ENCODE measurements at regions not wholly inside any gene's neighbourhood (a gene's known extent, or its start where the extent isn't known, plus 50 kb on each side); places are given as distances from the start of the nearest gene placed in this dataset.

GRCh38 chr9:105950448-105950847, 256.1 kb downstream of the TMEM38B start:
- Histone ChIP-seq H3K4me3 (ENCODE audit: low read depth, low read length) (no peak overlapping the region), H3K27me3 (ENCODE audit: control insufficient read depth, insufficient read depth, low read length) (no peaks in the 10 kb centered on the region), H3K36me3 (ENCODE audit: control insufficient read depth, insufficient read depth, low read length) (no peaks in the 10 kb centered on the region), H3K27ac (ENCODE audit: insufficient read depth, low read length, poor library complexity, severe bottlenecking) (no peak overlapping the region), H3K4me1 (ENCODE audit: control insufficient read depth, insufficient read depth, low read length, poor library complexity, severe bottlenecking) (no peaks in the 10 kb centered on the region), H3K9me3 (ENCODE audit: control insufficient read depth in 2 of 2, low read length in 2 of 2) (no peaks in the 10 kb centered on the region)
- no peaks in the 10 kb centered on the region for H3K4me1 Mint-ChIP-seq
- H3K4me3 Mint-ChIP-seq = no peak overlapping the region
- ATAC-seq (ENCODE audit: low read depth in 2 of 2) = no peak
- H3K27me3 Mint-ChIP-seq = no peaks in the 10 kb centered on the region
- H3K36me3 Mint-ChIP-seq = no peaks in the 10 kb centered on the region
- DNase-seq = no peak
- no peak overlapping the region for H3K27ac Mint-ChIP-seq
- peaks cover 4 to 24% (median 10%) of the 10 kb centered on the region in 7 donors for H3K9me3 Mint-ChIP-seq

DNA sequence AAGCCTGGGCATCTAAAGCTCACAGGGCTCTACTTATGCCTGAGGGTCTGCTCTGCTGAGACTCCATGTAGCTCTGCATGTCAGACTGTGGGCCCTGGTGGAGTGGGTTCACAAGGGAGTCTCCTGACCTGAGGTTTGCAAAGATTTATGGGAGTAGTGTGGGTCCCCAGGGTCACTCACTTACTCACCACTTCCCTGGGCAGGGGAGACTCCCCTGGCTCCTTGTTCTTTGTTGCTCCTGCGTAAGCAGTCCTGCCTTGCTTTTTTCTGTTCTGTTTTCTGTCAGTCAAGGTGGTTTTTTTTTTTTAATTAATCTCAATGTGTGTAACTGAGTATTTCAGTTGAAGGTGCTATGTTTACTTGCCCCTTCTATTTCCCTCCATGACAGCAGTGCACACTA, 256.6 kb downstream of the TMEM38B start:
- H3K4me1 Mint-ChIP-seq = no peaks in the 10 kb centered on the region
- Histone ChIP-seq H3K4me1 (ENCODE audit: control insufficient read depth, insufficient read depth, low read length, poor library complexity, severe bottlenecking) (no peaks in the 10 kb centered on the region), H3K27ac (ENCODE audit: insufficient read depth, low read length, poor library complexity, severe bottlenecking) (no peak overlapping the region), H3K36me3 (ENCODE audit: control insufficient read depth, insufficient read depth, low read length) (no peaks in the 10 kb centered on the region), H3K4me3 (ENCODE audit: low read depth, low read length) (no peak overlapping the region), H3K27me3 (ENCODE audit: control insufficient read depth, insufficient read depth, low read length) (no peaks in the 10 kb centered on the region), H3K9me3 (ENCODE audit: control insufficient read depth in 2 of 2, low read length in 2 of 2) (no peaks in the 10 kb centered on the region)
- H3K27me3 Mint-ChIP-seq = no peaks in the 10 kb centered on the region
- H3K36me3 Mint-ChIP-seq = no peaks in the 10 kb centered on the region
- H3K9me3 Mint-ChIP-seq = peaks cover 4 to 23% (median 10%) of the 10 kb centered on the region in 7 donors
- no peak overlapping the region for H3K4me3 Mint-ChIP-seq
- DNase-seq (no peak), ATAC-seq (ENCODE audit: low read depth in 2 of 2) (no peak)
- no peak overlapping the region for H3K27ac Mint-ChIP-seq

DNA sequence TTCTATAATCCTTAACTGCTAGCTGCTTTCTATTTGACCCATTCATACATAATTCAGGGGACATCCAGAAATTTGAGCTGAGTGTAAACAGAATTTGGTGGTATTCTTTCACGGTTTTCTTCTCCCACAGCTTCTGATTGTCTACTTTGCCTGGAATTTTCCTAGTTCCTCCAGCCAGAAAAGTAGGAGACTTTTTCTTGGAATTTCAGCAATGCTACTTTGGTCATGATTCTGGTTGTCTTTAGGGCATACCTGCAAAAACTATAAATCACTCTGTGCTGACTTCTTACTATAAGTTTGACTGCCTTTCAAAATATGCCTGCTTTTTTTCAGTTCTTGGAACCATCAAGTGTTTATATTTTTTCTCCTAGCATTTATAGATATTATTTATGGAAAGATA, 260.2 kb downstream of the TMEM38B start:
- no peaks in the 10 kb centered on the region for H3K36me3 Mint-ChIP-seq
- ATAC-seq (ENCODE audit: low read depth in 2 of 2) (no peak), DNase-seq (no peak)
- H3K27ac ChIP-seq (ENCODE audit: insufficient read depth, low read length, poor library complexity, severe bottlenecking) = no peak overlapping the region
- peaks cover 1 to 8% (median 6%) of the 10 kb centered on the region in 7 donors for H3K9me3 Mint-ChIP-seq
- no peak overlapping the region for H3K4me3 Mint-ChIP-seq
- H3K27me3 ChIP-seq (ENCODE audit: control insufficient read depth, insufficient read depth, low read length) = no peaks in the 10 kb centered on the region
- no peak overlapping the region for H3K27ac Mint-ChIP-seq
- H3K4me1 Mint-ChIP-seq = no peaks in the 10 kb centered on the region
- no peaks in the 10 kb centered on the region for H3K27me3 Mint-ChIP-seq
- H3K4me3 ChIP-seq (ENCODE audit: low read depth, low read length) = no peak overlapping the region
- no peaks in the 10 kb centered on the region for H3K9me3 ChIP-seq (ENCODE audit: control insufficient read depth in 2 of 2, low read length in 2 of 2)
- no peaks in the 10 kb centered on the region for H3K36me3 ChIP-seq (ENCODE audit: control insufficient read depth, insufficient read depth, low read length)
- no peaks in the 10 kb centered on the region for H3K4me1 ChIP-seq (ENCODE audit: control insufficient read depth, insufficient read depth, low read length, poor library complexity, severe bottlenecking)

- H3K27me3 Mint-ChIP-seq = no peaks in the 10 kb centered on the region
- no peak overlapping the region for H3K4me3 ChIP-seq (ENCODE audit: low read depth, low read length)
- no peaks in the 10 kb centered on the region for H3K27me3 ChIP-seq (ENCODE audit: control insufficient read depth, insufficient read depth, low read length)
- no peaks in the 10 kb centered on the region for H3K4me1 Mint-ChIP-seq
- H3K9me3 Mint-ChIP-seq = peaks cover 0 to 8% (median 3%) of the 10 kb centered on the region in 7 donors
- peak overlapping the region in 1 of 3 donors; percentile 27 for H3K27ac Mint-ChIP-seq
- H3K4me3 Mint-ChIP-seq = no peak overlapping the region
- no peaks in the 10 kb centered on the region for H3K36me3 Mint-ChIP-seq
- ATAC-seq (ENCODE audit: low read depth in 2 of 2) = no peak
- H3K27ac ChIP-seq (ENCODE audit: insufficient read depth, low read length, poor library complexity, severe bottlenecking) = no peak overlapping the region
- DNase-seq = no peak
- no peaks in the 10 kb centered on the region for H3K4me1 ChIP-seq (ENCODE audit: control insufficient read depth, insufficient read depth, low read length, poor library complexity, severe bottlenecking)
- H3K9me3 ChIP-seq (ENCODE audit: control insufficient read depth in 2 of 2, low read length in 2 of 2) = no peaks in the 10 kb centered on the region
- H3K36me3 ChIP-seq (ENCODE audit: control insufficient read depth, insufficient read depth, low read length) = no peaks in the 10 kb centered on the region
Observed at GRCh38 chr9:105957830-105958229, 263.5 kb downstream of the TMEM38B start.

DNA sequence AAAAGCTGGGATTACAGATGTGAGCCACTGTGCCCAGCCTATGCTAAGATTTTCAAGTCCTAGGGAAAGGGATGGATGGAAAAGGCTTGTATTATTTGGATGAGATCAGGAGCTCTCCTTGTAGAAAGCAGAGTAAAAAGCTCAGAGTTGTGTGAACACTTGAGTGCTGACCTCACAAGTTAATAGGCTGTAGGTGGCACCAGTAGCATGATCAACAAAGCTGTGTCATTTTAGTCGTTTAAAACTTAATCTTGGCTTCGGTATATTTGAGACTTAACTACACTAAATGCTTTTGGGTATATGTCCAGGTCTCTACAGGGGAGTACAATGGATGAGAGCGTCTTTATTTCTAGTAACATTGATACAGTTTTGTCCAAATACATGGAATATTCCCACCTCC, 264.2 kb downstream of the TMEM38B start:
- Histone ChIP-seq H3K4me3 (ENCODE audit: low read depth, low read length) (no peak overlapping the region), H3K9me3 (ENCODE audit: control insufficient read depth in 2 of 2, low read length in 2 of 2) (no peaks in the 10 kb centered on the region), H3K4me1 (ENCODE audit: control insufficient read depth, insufficient read depth, low read length, poor library complexity, severe bottlenecking) (no peaks in the 10 kb centered on the region), H3K27ac (ENCODE audit: insufficient read depth, low read length, poor library complexity, severe bottlenecking) (no peak overlapping the region), H3K36me3 (ENCODE audit: control insufficient read depth, insufficient read depth, low read length) (no peaks in the 10 kb centered on the region), H3K27me3 (ENCODE audit: control insufficient read depth, insufficient read depth, low read length) (no peaks in the 10 kb centered on the region)
- H3K9me3 Mint-ChIP-seq = peaks cover 0 to 8% (median 3%) of the 10 kb centered on the region in 7 donors
- ATAC-seq (ENCODE audit: low read depth in 2 of 2) (no peak), DNase-seq (no peak)
- peaks cover 3% of the 10 kb centered on the region for H3K27me3 Mint-ChIP-seq
- H3K36me3 Mint-ChIP-seq = no peaks in the 10 kb centered on the region
- H3K4me1 Mint-ChIP-seq = no peaks in the 10 kb centered on the region
- no peak overlapping the region for H3K4me3 Mint-ChIP-seq
- H3K27ac Mint-ChIP-seq = no peak overlapping the region

- no peak for ATAC-seq (ENCODE audit: low read depth in 2 of 2)
- no peak overlapping the region for H3K27ac Mint-ChIP-seq
- H3K4me1 ChIP-seq (ENCODE audit: control insufficient read depth, insufficient read depth, low read length, poor library complexity, severe bottlenecking) = no peaks in the 10 kb centered on the region
Observed at GRCh38 chr9:105959531-105959930, 265.2 kb downstream of the TMEM38B start.

DNA sequence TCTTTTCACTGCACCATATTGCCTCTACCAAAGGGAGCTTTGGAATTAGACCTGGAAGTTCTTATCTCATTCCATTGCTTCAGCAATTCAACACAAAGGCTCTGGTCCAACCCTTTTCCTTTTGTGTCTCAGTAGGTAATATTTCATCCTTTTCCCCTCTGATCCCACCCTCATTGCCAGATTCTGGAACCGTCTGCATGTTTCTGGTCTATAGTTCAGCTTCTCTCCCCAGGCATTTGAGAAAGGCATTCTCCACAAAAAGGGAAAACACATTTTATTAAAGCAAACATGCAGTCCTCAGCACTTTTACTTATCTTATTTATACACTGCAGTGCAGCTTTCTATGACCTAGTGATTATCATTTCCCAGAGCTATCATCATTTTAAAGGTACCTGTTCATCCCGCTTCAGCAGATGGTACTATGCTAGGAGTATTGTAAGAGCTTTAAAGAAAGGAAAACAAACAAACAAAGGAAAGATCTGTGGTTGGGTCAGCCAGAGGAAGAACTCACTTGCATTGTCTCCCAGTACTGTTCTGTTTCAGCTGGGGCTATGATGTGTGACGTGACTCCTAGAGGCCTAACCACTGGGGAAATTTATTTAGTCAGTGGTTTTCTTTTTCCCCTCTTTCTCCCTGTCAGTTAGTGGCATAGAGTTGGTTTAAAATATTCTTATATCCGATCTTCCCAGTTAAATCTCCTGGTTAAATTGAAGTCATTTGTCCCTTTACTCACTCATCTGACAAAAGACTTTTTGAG, 269.2 kb downstream of the TMEM38B start:
- Histone ChIP-seq H3K4me1 (ENCODE audit: control insufficient read depth, insufficient read depth, low read length, poor library complexity, severe bottlenecking) (no peaks in the 10 kb centered on the region), H3K27me3 (ENCODE audit: control insufficient read depth, insufficient read depth, low read length) (no peaks in the 10 kb centered on the region), H3K36me3 (ENCODE audit: control insufficient read depth, insufficient read depth, low read length) (no peaks in the 10 kb centered on the region), H3K27ac (ENCODE audit: insufficient read depth, low read length, poor library complexity, severe bottlenecking) (no peak overlapping the region), H3K4me3 (ENCODE audit: low read depth, low read length) (no peak overlapping the region), H3K9me3 (ENCODE audit: control insufficient read depth in 2 of 2, low read length in 2 of 2) (no peaks in the 10 kb centered on the region)
- H3K36me3 Mint-ChIP-seq = no peaks in the 10 kb centered on the region
- peaks cover 0 to 4% (median 0%) of the 10 kb centered on the region in 7 donors for H3K9me3 Mint-ChIP-seq
- no peaks in the 10 kb centered on the region for H3K4me1 Mint-ChIP-seq
- no peak overlapping the region for H3K4me3 Mint-ChIP-seq
- ATAC-seq (ENCODE audit: low read depth in 2 of 2) (no peak), DNase-seq (no peak)
- no peak overlapping the region for H3K27ac Mint-ChIP-seq
- H3K27me3 Mint-ChIP-seq = peaks cover 4% of the 10 kb centered on the region

More at GRCh38 chr9:105959531-105959930, 265.2 kb downstream of the TMEM38B start:
- Histone ChIP-seq H3K27ac (ENCODE audit: insufficient read depth, low read length, poor library complexity, severe bottlenecking) (no peak overlapping the region), H3K9me3 (ENCODE audit: control insufficient read depth in 2 of 2, low read length in 2 of 2) (no peaks in the 10 kb centered on the region), H3K27me3 (ENCODE audit: control insufficient read depth, insufficient read depth, low read length) (no peaks in the 10 kb centered on the region), H3K4me3 (ENCODE audit: low read depth, low read length) (no peak overlapping the region), H3K36me3 (ENCODE audit: control insufficient read depth, insufficient read depth, low read length) (no peaks in the 10 kb centered on the region)
- H3K4me1 Mint-ChIP-seq = no peaks in the 10 kb centered on the region
- no peak for DNase-seq
- peaks cover 0 to 8% (median 3%) of the 10 kb centered on the region in 7 donors for H3K9me3 Mint-ChIP-seq
- H3K36me3 Mint-ChIP-seq = no peaks in the 10 kb centered on the region
- H3K27me3 Mint-ChIP-seq = peaks cover 4% of the 10 kb centered on the region
- H3K4me3 Mint-ChIP-seq = no peak overlapping the region

DNA sequence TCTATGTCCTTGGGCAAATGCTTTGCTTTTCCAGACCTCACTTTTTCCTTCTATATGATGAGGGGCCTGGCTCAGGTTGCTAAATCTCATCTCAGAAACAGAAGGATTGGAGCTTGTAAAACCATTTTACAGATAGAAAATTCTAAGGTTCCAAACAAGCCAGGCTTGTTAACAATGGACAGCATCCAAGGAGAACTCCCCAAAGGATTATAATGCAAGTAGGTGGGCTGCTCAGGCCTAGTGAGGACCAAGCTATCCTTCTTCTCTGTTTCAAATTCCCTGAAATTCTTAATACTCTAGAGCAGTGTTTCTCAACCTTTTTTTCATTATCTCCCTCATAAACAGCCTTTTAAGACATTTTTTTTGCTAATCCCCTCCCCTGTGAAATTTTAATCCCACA, 269.8 kb downstream of the TMEM38B start:
- H3K9me3 Mint-ChIP-seq = peaks cover 0 to 4% (median 0%) of the 10 kb centered on the region in 7 donors
- H3K4me1 Mint-ChIP-seq = no peaks in the 10 kb centered on the region
- no peak overlapping the region for H3K4me3 Mint-ChIP-seq
- Histone ChIP-seq H3K27ac (ENCODE audit: insufficient read depth, low read length, poor library complexity, severe bottlenecking) (no peak overlapping the region), H3K27me3 (ENCODE audit: control insufficient read depth, insufficient read depth, low read length) (no peaks in the 10 kb centered on the region), H3K4me3 (ENCODE audit: low read depth, low read length) (no peak overlapping the region), H3K36me3 (ENCODE audit: control insufficient read depth, insufficient read depth, low read length) (no peaks in the 10 kb centered on the region), H3K9me3 (ENCODE audit: control insufficient read depth in 2 of 2, low read length in 2 of 2) (no peaks in the 10 kb centered on the region), H3K4me1 (ENCODE audit: control insufficient read depth, insufficient read depth, low read length, poor library complexity, severe bottlenecking) (no peaks in the 10 kb centered on the region)
- peaks cover 4% of the 10 kb centered on the region for H3K27me3 Mint-ChIP-seq
- H3K36me3 Mint-ChIP-seq = no peaks in the 10 kb centered on the region
- DNase-seq = no peak
- no peak for ATAC-seq (ENCODE audit: low read depth in 2 of 2)
- no peak overlapping the region for H3K27ac Mint-ChIP-seq
